A549 (cell line): ENCODE measurements at regions not wholly inside any gene's neighbourhood (a gene's known extent, or its start where the extent isn't known, plus 50 kb on each side); places are given as distances from the start of the nearest gene placed in this dataset.
A peak's percentile ranks its signal among the peaks of the same experiment; 100 is the strongest.

Source experiments
- ATAC-seq, 2 experiments: fragments of 200-7000 bp in 1 of 2; fragments of >200 bp in 1 of 2; cut with Nextera tagmentation in 1 of 2; cut with Tn5 transposase in 1 of 2; 3 replicates each; pipeline versions ENCODE4 v1.8.0 to v1.9.1; 2018 to 2020; ENCODE audit warnings: mild to moderate bottlenecking in 1 of 2, moderate library complexity in 1 of 2
- CTCF ChIA-PET: fragments of 300-600 bp; sonication (Branson Sonifier 250); formaldehyde crosslinking; extraction: SDS; loops from one replicate; lab custom pipeline; 2021; ENCODE audit warnings: antibody characterized with exemption, inconsistent platforms; lab: Yijun Ruan, JAX
- POLR2A ChIA-PET: fragments of 350-600 bp; formaldehyde crosslinking; extraction: SDS; loops from one replicate; lab custom pipeline; 2021; ENCODE audit warnings: antibody characterized with exemption, inconsistent platforms; lab: Yijun Ruan, JAX
- DNase-seq, 2 experiments: peaks; one replicate each; pipeline versions ENCODE4 v3.0.0 to v3.0.0-alpha.2; 2011 to 2016; ENCODE audit warnings: low read depth in 1 of 2, low spot score in 1 of 2
- FAIRE-seq: peaks from 2 replicates; lab custom pipeline; 2011; peaks lifted over from hg19 to GRCh38; lab: Jason Lieb, UNC
- H3K27ac ChIP-seq, 2 experiments: fragments of >200 bp; sonication (Bioruptor Twin); formaldehyde crosslinking; 3 replicates each; pipeline ENCODE4 v1.5.1; 2016 to 2017
- H3K4me1 ChIP-seq: fragments of >200 bp; sonication (Bioruptor Twin); formaldehyde crosslinking; 3 replicates; pipeline ENCODE4 v1.6.1; 2016
- H3K4me2 ChIP-seq: fragments of >200 bp; sonication (Bioruptor Twin); formaldehyde crosslinking; 3 replicates; pipeline ENCODE4 v1.6.1; 2016
- H3K4me3 ChIP-seq: fragments of >200 bp; sonication (Bioruptor Twin); formaldehyde crosslinking; 3 replicates; pipeline ENCODE4 v1.5.1; 2016
- H3K9me3 ChIP-seq: fragments of >200 bp; sonication (Bioruptor Twin); formaldehyde crosslinking; 3 replicates; pipeline ENCODE4 v1.6.1; 2016
- ATOH8 ChIP-seq: fragments of 250-450 bp; sonication (Bioruptor Pico); IDR thresholded peaks from 2 replicates; pipeline ENCODE4 v1.5.0; 2020; ENCODE audit warnings: low read depth, mild to moderate bottlenecking, moderate library complexity
- CHD4 ChIP-seq: fragments of 200-600 bp; sonication (generic); IDR thresholded peaks from 2 replicates; pipeline ENCODE4 v1.6.1; 2016; ENCODE audit warnings: antibody characterized with exemption, mild to moderate bottlenecking, borderline replicate concordance
- E2F6 ChIP-seq: IDR thresholded peaks from 2 replicates; pipeline ENCODE4 v1.6.1; 2012; ENCODE audit warnings: low read depth, borderline replicate concordance
- EHMT2 ChIP-seq: fragments of 200-600 bp; sonication (generic); IDR thresholded peaks from 2 replicates; pipeline ENCODE4 v1.6.1; 2016; ENCODE audit warnings: antibody characterized with exemption, low read depth, mild to moderate bottlenecking, moderate library complexity
- ESRRA ChIP-seq: fragments of 150-350 bp; IDR thresholded peaks from 2 replicates; pipeline ENCODE4 v1.6.1; 2014; ENCODE audit warnings: mild to moderate bottlenecking, low read length, borderline replicate concordance
- FOXS1 ChIP-seq: fragments of 250-450 bp; sonication (Bioruptor Pico); IDR thresholded peaks from 2 replicates; pipeline ENCODE4 v1.5.0; 2020; ENCODE audit warnings: mild to moderate bottlenecking, moderate library complexity
- GATA3 ChIP-seq: IDR thresholded peaks from 2 replicates; pipeline ENCODE4 v1.6.1; 2012; ENCODE audit warnings: borderline replicate concordance
- HOXB5 ChIP-seq: fragments of 250-450 bp; sonication (Bioruptor Pico); IDR thresholded peaks from 2 replicates; pipeline ENCODE4 v1.5.0; 2020; ENCODE audit warnings: mild to moderate bottlenecking, moderate library complexity
- KDM1A ChIP-seq: fragments of 200-600 bp; sonication (generic); IDR thresholded peaks from 2 replicates; pipeline ENCODE4 v1.6.1; 2016; ENCODE audit warnings: low read depth, mild to moderate bottlenecking
- MAZ ChIP-seq: fragments of 150-350 bp; IDR thresholded peaks from 2 replicates; pipeline ENCODE4 v1.6.1; 2014; ENCODE audit warnings: antibody characterized with exemption, low read depth, low read length, borderline replicate concordance
- NPAS2 ChIP-seq: fragments of 250-450 bp; sonication (Bioruptor Pico); IDR thresholded peaks from 2 replicates; pipeline ENCODE4 v1.8.0; 2022; ENCODE audit warnings: mild to moderate bottlenecking, moderate library complexity, borderline replicate concordance
- NR3C1 ChIP-seq: fragments of >200 bp; sonication (Bioruptor Twin); formaldehyde crosslinking; IDR thresholded peaks from 3 replicates; pipeline ENCODE4 v1.6.1; 2017
- PHF8 ChIP-seq: fragments of 200-600 bp; sonication (generic); IDR thresholded peaks from 2 replicates; pipeline ENCODE4 v1.6.1; 2016; ENCODE audit warnings: low read depth, mild to moderate bottlenecking, antibody characterized with exemption, moderate library complexity, borderline replicate concordance
- POLR2AphosphoS2 ChIP-seq: conservative IDR thresholded peaks from 2 replicates; pipeline ENCODE4 v1.6.1; 2012; ENCODE audit warnings: low read length, improper control_type of control experiment, inconsistent platforms
- RARB ChIP-seq: fragments of 250-450 bp; sonication (Bioruptor Pico); IDR thresholded peaks from 2 replicates; pipeline ENCODE4 v1.8.0; 2021; ENCODE audit warnings: mild to moderate bottlenecking, moderate library complexity
- RCOR1 ChIP-seq: fragments of 150-350 bp; IDR thresholded peaks from 2 replicates; pipeline ENCODE4 v1.6.1; 2014; ENCODE audit warnings: antibody characterized with exemption, low read length, low read depth
- RFX5 ChIP-seq: fragments of 450-650 bp; IDR thresholded peaks from 2 replicates; pipeline ENCODE4 v1.7.1; 2014; ENCODE audit warnings: antibody characterized with exemption, mild to moderate bottlenecking, moderate library complexity
- SMC3 ChIP-seq: fragments of >200 bp; sonication (Bioruptor Twin); formaldehyde crosslinking; IDR thresholded peaks from 3 replicates; pipeline ENCODE4 v1.6.1; 2018; ENCODE audit warnings: inconsistent platforms
- ZC3H11A ChIP-seq: fragments of 450-650 bp; IDR thresholded peaks from 2 replicates; pipeline ENCODE4 v1.6.1; 2014; ENCODE audit warnings: antibody characterized with exemption, mild to moderate bottlenecking
- ZSCAN20 ChIP-seq: fragments of 250-450 bp; sonication (Bioruptor Pico); IDR thresholded peaks from 2 replicates; pipeline ENCODE4 v1.8.0; 2022; ENCODE audit warnings: mild to moderate bottlenecking, moderate library complexity
- WGBS: methylation state at CpG from one replicate; pipeline ENCODE4 v1.1.6; 2017; ENCODE audit errors: missing lambda C conversion rate; 5-methylcytosine and 5-hydroxymethylcytosine counted together
- TF ChIP-seq, protein P1 (sequence below): fragments of >200 bp; sonication (Bioruptor Twin); formaldehyde crosslinking; IDR thresholded peaks from 3 replicates; pipeline ENCODE4 v1.6.1; 2016

- ATAC-seq (no peak), FAIRE-seq (no peak), DNase-seq (no peak)
- Histone ChIP-seq H3K4me1 (no peaks in the 10 kb centered on the region), H3K27ac (no peak overlapping the region), H3K9me3 (no peaks in the 10 kb centered on the region), H3K4me2 (no peak overlapping the region), H3K4me3 (no peak overlapping the region)
- WGBS: 59% methylated on average over 5 of the region's 5 CpGs
- POLR2A ChIA-PET: no interaction called here
- TF ChIP-seq EHMT2 (no peak), ESRRA (no peak), E2F6 (no peak), NR3C1 (no peak)
- CTCF ChIA-PET: interaction anchor here (1.0 kb wide), 1 partner anchor 281 kb away, joined by 3 read pairs; no protein-coding TSS in a partner anchor
These were observed 73.9 kb upstream of the IRF2 start for GRCh38 chr4:184548316-184548647.

DNA sequence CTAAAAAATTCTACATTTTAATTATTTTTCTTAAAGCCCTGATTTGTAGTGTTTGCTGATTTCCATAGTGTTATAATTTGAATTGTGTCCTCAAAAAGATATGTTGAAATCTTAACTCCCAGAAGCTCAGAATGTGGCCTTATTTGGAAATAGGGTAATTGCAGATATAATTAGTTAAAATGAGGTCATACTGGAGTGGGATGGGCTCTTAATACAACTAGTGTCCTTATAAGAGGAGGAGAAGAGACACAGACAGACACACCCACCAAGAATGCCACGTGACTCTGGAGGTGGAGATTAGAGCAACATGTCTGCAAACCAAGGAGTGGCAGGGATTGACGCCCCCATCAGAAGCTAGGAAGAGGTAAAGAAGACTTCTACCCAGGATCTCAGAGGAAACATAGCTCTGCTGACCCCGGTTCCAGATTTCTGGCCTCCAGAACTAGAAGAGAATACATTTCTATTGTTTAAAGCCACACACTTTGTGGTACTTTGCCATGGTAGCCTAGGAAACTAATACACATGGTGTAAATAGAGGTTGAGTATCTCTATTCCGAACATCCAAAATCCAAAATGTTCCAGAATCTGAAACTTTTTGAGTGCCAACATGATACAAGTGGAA lies 70.5 kb upstream of the IRF2 start:
- POLR2A ChIA-PET: no interaction called here

GRCh38 chr4:184541907-184542306 lies 67.6 kb upstream of the IRF2 start:
- no peaks in the 10 kb centered on the region for H3K4me1 ChIP-seq
- no peak overlapping the region for H3K27ac ChIP-seq
- no peak overlapping the region for H3K4me3 ChIP-seq
- ATAC-seq: no peak
- H3K4me2 ChIP-seq: no peak overlapping the region
- POLR2A ChIA-PET: no interaction called here
- TF ChIP-seq HOXB5 (CRISPR knock-in tag) (no peak), SMC3 (no peak), KDM1A (no peak), E2F6 (no peak), ZSCAN20 (CRISPR knock-in tag) (no peak), ATOH8 (no peak), GATA3 (no peak), PHF8 (no peak), EHMT2 (no peak)
- no peak for DNase-seq
- no peak for FAIRE-seq
- WGBS: 83% methylated on average over 5 of the region's 5 CpGs
- no peaks in the 10 kb centered on the region for H3K9me3 ChIP-seq
- CTCF ChIA-PET: interaction anchor here (1.8 kb wide), 1 partner anchor 278 kb away, joined by 8 read pairs; no protein-coding TSS in a partner anchor

More for the DNA sequence above, 70.5 kb upstream of the IRF2 start:
- Histone ChIP-seq H3K27ac (no peak overlapping the region), H3K4me1 (no peaks in the 10 kb centered on the region), H3K4me2 (no peak overlapping the region), H3K9me3 (no peaks in the 10 kb centered on the region), H3K4me3 (no peak overlapping the region)
- peak in 1 of 2 experiments; percentile 11 for DNase-seq
- no peak for FAIRE-seq
- no peak for ATAC-seq
- TF ChIP-seq MAZ (no peak), CHD4 (no peak), POLR2AphosphoS2 (no peak), RARB (CRISPR knock-in tag) (no peak), KDM1A (no peak), NPAS2 (CRISPR knock-in tag) (no peak), GATA3 (no peak), ESRRA (no peak), ZC3H11A (no peak), FOXS1 (no peak), RFX5 (no peak), NR3C1 (no peak), EHMT2 (no peak), RCOR1 (no peak), SMC3 (no peak)
- TF ChIP-seq, protein P1, sequence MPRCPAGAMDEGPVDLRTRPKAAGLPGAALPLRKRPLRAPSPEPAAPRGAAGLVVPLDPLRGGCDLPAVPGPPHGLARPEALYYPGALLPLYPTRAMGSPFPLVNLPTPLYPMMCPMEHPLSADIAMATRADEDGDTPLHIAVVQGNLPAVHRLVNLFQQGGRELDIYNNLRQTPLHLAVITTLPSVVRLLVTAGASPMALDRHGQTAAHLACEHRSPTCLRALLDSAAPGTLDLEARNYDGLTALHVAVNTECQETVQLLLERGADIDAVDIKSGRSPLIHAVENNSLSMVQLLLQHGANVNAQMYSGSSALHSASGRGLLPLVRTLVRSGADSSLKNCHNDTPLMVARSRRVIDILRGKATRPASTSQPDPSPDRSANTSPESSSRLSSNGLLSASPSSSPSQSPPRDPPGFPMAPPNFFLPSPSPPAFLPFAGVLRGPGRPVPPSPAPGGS: no peak
- CTCF ChIA-PET: interaction anchor here (1.3 kb wide), 2 partner anchors 281 to 284 kb away, joined by 3 read pairs; no protein-coding TSS in a partner anchor
- WGBS: 52% methylated on average over 4 of the region's 4 CpGs
